GM19193 (cell line): ENCODE measurements at regions not wholly inside any gene's neighbourhood (a gene's known extent, or its start where the extent isn't known, plus 50 kb on each side); places are given as distances from the start of the nearest gene placed in this dataset.

ENCODE experiments used
- POLR2A ChIP-seq: IDR thresholded peaks from 4 replicates; pipeline ENCODE4 v1.6.1; 2011; ENCODE audit not compliant: insufficient read depth, insufficient read length; ENCODE audit errors: extremely low read depth

GRCh38 chr22:48253573-48253972 lies 1491.1 kb downstream of the TBC1D22A start:
- no peak for TF ChIP-seq POLR2A

DNA sequence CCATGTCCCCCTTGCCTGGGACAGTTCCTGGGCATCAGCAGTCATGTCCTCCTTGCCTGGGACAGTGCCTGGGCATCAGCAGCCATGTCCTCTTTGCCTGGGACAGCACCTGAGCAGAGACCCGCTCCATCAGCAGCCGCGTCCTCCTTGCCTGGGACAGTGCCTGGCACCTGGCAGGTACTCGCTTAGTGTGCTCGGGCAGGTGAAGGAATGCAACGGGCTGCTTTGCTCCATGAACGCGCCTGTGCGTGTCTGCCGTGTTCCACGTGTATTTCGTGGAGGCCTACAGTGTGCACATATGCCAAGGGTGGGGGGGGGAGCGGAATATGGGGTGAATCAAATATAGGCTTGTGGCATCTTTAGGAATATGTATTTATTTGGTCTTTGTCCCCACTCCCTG lies 1490.7 kb downstream of the TBC1D22A start:
- TF ChIP-seq POLR2A: no peak

DNA sequence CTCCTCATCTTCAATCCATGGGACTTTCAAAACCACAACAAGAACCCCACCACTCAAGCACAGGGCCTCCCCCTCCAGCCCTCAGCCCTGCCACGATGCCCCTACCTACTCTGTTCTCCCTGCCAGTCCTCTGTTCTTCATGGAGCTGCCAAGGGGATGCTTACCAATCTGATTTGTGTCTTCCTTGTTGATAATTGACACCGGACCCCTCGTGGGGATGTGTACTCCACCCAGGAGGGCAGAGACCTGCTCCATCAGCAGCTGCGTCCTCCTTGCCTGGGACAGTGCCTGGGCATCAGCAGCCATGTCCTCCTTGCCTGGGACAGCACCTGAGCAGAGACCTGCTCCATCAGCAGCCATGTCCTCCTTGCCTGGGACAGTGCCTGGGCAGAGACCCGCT lies 1489.2 kb downstream of the TBC1D22A start:
- no peak for TF ChIP-seq POLR2A

- no peak for TF ChIP-seq POLR2A
These were observed 1488.6 kb downstream of the TBC1D22A start for GRCh38 chr22:48250937-48251530.

DNA sequence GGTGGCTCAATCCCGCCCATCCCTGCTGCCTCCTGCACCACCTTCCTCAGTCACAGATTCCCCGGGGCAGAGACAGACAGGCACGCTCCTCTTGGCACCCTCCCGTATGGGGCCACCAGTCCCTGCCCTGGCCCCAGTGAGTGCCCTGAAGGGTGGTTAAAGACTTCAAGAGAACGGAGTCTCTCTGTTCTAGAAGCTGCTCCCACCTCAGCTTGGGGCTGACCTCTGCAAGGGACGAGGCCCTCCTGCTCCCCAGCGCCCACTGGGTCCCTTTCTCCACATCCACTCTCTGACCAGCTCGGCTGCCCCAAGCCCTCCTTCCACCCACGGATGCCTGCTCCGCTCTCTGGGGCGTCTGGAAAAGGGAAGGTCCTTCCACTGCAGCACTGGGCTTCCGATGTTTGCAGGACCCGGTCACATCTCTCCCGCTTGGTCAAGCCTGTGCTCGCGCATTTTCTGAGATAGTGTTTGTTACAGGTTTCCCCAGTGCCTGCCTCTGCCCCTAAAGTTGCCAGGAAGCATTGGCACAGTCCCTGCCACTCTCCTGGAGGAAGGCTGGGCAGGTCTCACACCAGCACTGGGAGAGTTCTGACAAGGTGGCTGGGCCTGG lies 1487.9 kb downstream of the TBC1D22A start:
- no peak for TF ChIP-seq POLR2A

GRCh38 chr22:48249713-48250268 lies 1487.3 kb downstream of the TBC1D22A start:
- TF ChIP-seq POLR2A: no peak

- TF ChIP-seq POLR2A: no peak
These were observed 1486.5 kb downstream of the TBC1D22A start for GRCh38 chr22:48248901-48249455.

DNA sequence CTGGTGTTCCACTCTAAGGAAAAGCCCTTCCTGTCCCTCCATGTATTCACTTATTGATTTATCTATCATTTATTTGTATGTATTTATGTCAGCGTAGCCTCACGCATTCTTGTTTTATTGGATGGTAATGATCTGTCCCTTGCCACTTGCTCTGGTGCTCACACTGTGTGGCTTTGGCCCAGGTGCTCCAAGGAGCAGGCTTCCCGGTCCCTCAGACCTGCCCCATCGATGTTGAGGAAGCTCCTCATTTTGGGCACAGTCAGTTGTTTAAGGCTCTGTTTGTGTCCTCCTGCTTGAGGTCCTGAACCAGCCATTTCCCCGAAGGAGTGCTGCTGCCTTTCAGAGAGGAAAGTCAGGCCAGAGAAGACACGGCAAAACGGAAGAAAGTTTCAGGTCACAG lies 1485.4 kb downstream of the TBC1D22A start:
- TF ChIP-seq POLR2A: no peak

DNA sequence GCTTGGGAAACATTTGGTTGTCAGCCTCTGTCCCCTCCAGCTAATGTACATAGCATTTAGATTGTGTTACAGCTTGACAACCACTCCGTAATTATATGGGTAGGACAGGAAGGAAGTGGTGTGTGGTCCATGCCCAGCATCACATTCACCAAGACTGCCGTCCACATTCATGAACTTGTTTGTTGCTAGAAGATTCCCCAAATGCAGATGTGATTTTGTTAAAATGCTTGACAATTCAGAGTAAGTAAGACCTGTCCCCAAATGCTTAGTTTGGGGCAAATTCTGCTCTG lies 1482.7 kb downstream of the TBC1D22A start:
- TF ChIP-seq POLR2A: no peak

DNA sequence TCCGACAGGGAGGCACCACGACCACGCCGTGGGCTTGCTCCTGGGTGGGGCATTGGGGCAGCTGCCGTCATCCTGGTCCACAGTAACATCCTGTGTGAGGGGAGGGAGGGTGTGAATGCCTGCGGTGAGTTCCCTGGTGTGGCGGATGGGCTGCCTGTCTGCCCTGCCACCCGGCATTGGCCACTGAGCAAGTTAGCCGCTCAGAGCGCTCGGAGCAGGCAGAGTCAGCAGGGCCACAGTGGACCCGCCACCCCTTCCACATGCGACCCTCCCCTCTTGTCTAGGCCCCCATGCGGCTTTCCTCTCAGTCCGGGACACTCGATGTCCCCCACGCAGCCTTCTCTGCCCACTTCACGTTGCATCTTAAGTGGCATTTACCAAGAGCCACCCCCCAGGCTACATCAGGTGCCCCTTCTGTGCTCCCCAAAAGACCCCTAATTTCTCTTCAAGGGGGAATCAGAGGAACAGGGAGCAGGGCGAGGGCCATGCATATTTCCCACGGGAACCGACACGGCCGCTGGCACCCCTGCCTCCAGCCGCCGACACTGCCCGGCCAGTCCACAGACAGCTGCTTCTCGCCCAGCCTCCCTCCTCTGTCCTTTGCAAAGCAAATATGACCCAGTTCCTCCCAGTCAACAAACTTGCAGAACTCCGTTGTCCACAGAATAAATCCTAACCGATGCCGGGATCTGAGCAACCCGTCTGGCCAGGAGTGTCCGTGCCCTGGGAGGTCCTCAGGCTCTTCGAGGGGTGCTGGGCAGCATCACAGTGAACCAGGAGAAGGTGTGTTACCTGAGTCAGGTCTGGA lies 1482.1 kb downstream of the TBC1D22A start:
- no peak for TF ChIP-seq POLR2A

- TF ChIP-seq POLR2A: no peak
These were observed 1480.0 kb downstream of the TBC1D22A start for GRCh38 chr22:48242461-48242864.

DNA sequence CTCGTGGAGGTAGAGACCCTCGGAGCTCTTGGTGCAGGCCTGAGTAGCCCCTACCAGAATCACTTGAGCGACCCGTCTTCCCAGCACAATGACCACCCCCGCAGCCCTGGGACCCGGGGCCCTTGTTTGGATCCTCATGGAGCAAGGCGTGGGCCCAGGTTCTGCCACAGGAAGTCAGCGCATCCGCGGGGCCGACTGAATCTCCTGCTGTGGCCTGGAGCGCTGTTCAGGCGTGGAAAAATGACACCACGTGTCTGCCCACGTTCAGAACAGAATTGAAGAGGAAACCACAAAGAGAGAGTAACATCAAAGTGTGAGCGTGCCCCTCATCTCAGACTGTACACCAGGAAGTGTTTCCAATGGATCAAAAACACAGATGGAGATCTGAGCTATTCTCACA lies 1479.2 kb downstream of the TBC1D22A start:
- TF ChIP-seq POLR2A: no peak

DNA sequence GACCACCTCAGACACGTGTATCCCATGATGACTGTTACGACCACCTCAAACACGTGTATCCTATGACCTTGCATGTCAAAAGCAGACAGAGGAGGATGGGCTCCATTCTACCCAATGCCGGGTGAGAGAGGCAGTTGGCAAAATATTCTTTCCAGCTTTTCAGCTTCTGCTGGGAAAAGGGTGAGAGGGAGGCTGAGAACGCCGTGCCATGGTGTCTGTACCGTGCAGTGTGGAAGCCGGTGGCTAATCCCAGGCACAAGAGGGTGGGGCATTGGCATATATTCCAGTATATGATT lies 1478.4 kb downstream of the TBC1D22A start:
- no peak for TF ChIP-seq POLR2A

DNA sequence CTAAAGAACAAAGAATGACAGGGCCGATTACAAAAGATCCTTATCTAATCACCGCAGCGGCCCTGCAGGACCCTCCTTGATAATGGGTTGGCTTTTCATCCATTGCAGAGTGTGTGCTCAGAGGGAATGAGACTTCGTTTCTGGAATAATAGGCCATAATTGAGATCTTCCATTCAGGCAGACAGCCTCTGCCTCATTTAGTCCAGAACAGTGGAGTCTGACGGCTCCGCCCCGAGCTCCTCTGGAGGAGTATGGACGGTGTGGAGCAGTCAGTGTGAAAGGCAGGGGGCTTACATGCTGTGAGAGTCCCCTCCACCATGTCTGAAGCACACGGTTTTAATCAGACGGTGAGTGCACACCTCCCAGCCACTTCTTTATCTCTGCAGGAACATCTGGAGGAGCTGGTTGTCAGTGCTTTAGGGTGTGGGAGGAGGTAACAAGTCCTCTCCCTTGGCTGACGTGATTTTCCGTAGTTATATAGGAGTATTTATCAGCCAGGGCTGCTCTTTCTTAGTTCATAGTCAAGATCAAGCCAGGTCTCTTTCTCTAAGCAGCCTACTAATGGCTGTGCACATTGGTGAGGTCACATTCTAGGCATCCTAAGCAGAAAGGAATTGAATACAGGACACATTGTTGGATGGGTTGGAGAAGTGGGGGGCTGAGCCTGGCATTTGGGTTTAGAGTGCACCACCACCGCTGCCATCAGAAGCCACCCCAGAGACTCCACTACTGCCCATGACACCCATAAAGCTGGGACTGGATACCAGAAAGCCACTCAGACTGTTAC lies 1477.9 kb downstream of the TBC1D22A start:
- TF ChIP-seq POLR2A: no peak

- TF ChIP-seq POLR2A: no peak
These were observed 1477.2 kb downstream of the TBC1D22A start for GRCh38 chr22:48239461-48240147.

DNA sequence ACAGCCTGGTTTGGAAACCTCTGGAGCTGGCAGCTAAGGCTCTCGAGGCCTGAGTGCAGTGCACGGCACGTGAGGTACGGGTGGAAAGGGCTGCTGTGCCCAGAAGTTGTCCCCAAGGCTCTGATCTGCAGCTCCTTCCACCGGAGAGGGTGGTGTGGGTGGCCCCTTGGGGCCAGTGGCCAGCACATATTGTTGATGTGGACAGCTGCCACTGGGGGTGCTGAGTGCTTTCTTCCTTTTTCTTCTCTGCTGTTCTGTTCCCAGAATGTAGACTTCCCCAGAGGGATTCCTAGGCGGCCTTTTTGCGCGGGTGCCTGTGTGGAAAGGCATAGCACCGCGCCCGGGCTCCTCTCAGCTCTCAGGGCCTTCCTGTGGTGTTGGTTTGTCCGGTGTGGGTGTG lies 1476.5 kb downstream of the TBC1D22A start:
- TF ChIP-seq POLR2A: no peak
